OCI-LY1 (cell line): ENCODE measurements at regions not wholly inside any gene's neighbourhood (a gene's known extent, or its start where the extent isn't known, plus 50 kb on each side); places are given as distances from the start of the nearest gene placed in this dataset.

Experiments
- H2AFZ ChIP-seq: fragments of 200-600 bp; sonication (generic), shearing (Covaris generic); 2 replicates; pipeline ENCODE4 v1.6.0; 2014; ENCODE audit warnings: antibody characterized with exemption, mild to moderate bottlenecking, low read length
- H3F3A ChIP-seq: fragments of 200-600 bp; sonication (generic), shearing (Covaris generic); 2 replicates; pipeline ENCODE4 v1.6.0; 2014; ENCODE audit warnings: mild to moderate bottlenecking, antibody characterized with exemption, low read length, moderate library complexity; ENCODE audit not compliant: insufficient read depth
- H3K27ac ChIP-seq: fragments of 200-600 bp; sonication (generic); 2 replicates; pipeline ENCODE4 v1.5.1; 2014; ENCODE audit warnings: low read length, mixed run types, mild to moderate bottlenecking, low read depth; ENCODE audit not compliant: poor library complexity, severe bottlenecking
- H3K27me3 ChIP-seq: fragments of 200-600 bp; sonication (generic); 2 replicates; pipeline ENCODE4 v1.6.0; 2014; ENCODE audit warnings: antibody characterized with exemption, mild to moderate bottlenecking, low read length, moderate library complexity; ENCODE audit not compliant: insufficient read depth
- H3K36me3 ChIP-seq: fragments of 200-600 bp; sonication (generic); 2 replicates; pipeline ENCODE4 v1.6.1; 2014; ENCODE audit warnings: mild to moderate bottlenecking, antibody characterized with exemption, low read length, moderate library complexity, mixed read lengths; ENCODE audit not compliant: insufficient read depth
- H3K4me1 ChIP-seq: fragments of 200-600 bp; sonication (generic); 2 replicates; pipeline ENCODE4 v1.5.1; 2014; ENCODE audit warnings: mild to moderate bottlenecking, low read length, moderate library complexity; ENCODE audit not compliant: insufficient read depth, severe bottlenecking
- H3K4me2 ChIP-seq: fragments of 200-600 bp; sonication (generic), shearing (Covaris generic); 2 replicates; pipeline ENCODE4 v1.6.1; 2014; ENCODE audit warnings: low read length
- H3K4me3 ChIP-seq: fragments of 200-600 bp; sonication (generic); 2 replicates; pipeline ENCODE4 v1.5.1; 2014; ENCODE audit warnings: low read length, low read depth, mild to moderate bottlenecking, mixed read lengths; ENCODE audit not compliant: poor library complexity, severe bottlenecking
- H3K79me2 ChIP-seq: fragments of 200-600 bp; shearing (Covaris generic); 2 replicates; pipeline ENCODE4 v1.6.1; 2016; ENCODE audit warnings: mixed run types, low read length, mixed read lengths; ENCODE audit not compliant: insufficient read depth
- H3K9ac ChIP-seq: fragments of 200-600 bp; sonication (generic), shearing (Covaris generic); 2 replicates; pipeline ENCODE4 v1.6.1; 2014; ENCODE audit warnings: mild to moderate bottlenecking, low read length, mixed read lengths
- H3K9me2 ChIP-seq: fragments of 200-600 bp; sonication (generic), shearing (Covaris generic); 2 replicates; pipeline ENCODE4 v1.6.1; 2014; ENCODE audit warnings: low read depth, mild to moderate bottlenecking, low read length, mixed read lengths
- H3K9me3 ChIP-seq: fragments of 200-600 bp; shearing (Covaris generic); 2 replicates; pipeline ENCODE4 v1.6.1; 2014; ENCODE audit warnings: low read length, mixed read lengths
- H4K20me1 ChIP-seq: fragments of 200-600 bp; sonication (generic), shearing (Covaris generic); 2 replicates; pipeline ENCODE4 v1.6.0; 2016; ENCODE audit warnings: mild to moderate bottlenecking, low read length; ENCODE audit not compliant: insufficient read depth
- EZH2 ChIP-seq: fragments of 200-600 bp; sonication (generic), shearing (Covaris generic); IDR thresholded peaks from 2 replicates; pipeline ENCODE4 v1.8.0; 2017; ENCODE audit warnings: borderline replicate concordance, mixed run types, mild to moderate bottlenecking, antibody characterized with exemption, low read length, moderate library complexity, mixed read lengths
- TF ChIP-seq, protein P1 (sequence below): fragments of 200-600 bp; sonication (generic), shearing (Covaris generic); IDR thresholded peaks from 2 replicates; pipeline ENCODE4 v1.5.1; 2017; ENCODE audit warnings: mild to moderate bottlenecking, antibody characterized with exemption, low read length, moderate library complexity, mixed read lengths

DNA sequence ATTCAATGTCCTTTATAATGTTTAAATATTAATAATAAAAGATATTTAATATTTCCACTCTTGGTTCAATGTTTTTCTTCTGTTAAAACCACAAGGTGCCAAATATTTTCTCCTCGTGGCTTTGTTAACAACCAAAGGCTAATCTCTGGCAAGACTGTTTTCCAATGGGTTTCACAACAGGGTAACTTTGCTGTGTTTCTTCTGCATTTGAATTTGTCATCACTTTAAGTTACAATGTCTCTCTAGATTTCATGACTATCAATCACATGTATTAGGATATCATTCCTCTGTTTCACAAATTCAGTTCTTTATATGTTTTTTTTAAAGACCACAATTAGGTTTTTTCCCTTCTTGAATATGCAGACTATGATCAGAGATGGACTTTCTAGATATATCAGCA is 469.8 kb upstream of the ACVR2A start:
- Histone ChIP-seq H3K9me3 (no peaks in the 10 kb centered on the region), H3F3A (no peaks in the 10 kb centered on the region), H3K9ac (no peak overlapping the region), H3K4me3 (no peak overlapping the region), H3K27ac (no peak overlapping the region), H3K27me3 (no peaks in the 10 kb centered on the region), H3K4me2 (no peak overlapping the region), H3K4me1 (no peaks in the 10 kb centered on the region), H4K20me1 (no peaks in the 10 kb centered on the region), H3K9me2 (no peaks in the 10 kb centered on the region), H3K36me3 (no peaks in the 10 kb centered on the region), H3K79me2 (no peaks in the 10 kb centered on the region), H2AFZ (no peak overlapping the region)
- TF ChIP-seq, protein P1, sequence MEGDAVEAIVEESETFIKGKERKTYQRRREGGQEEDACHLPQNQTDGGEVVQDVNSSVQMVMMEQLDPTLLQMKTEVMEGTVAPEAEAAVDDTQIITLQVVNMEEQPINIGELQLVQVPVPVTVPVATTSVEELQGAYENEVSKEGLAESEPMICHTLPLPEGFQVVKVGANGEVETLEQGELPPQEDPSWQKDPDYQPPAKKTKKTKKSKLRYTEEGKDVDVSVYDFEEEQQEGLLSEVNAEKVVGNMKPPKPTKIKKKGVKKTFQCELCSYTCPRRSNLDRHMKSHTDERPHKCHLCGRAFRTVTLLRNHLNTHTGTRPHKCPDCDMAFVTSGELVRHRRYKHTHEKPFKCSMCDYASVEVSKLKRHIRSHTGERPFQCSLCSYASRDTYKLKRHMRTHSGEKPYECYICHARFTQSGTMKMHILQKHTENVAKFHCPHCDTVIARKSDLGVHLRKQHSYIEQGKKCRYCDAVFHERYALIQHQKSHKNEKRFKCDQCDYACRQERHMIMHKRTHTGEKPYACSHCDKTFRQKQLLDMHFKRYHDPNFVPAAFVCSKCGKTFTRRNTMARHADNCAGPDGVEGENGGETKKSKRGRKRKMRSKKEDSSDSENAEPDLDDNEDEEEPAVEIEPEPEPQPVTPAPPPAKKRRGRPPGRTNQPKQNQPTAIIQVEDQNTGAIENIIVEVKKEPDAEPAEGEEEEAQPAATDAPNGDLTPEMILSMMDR = no peak
- no peak for TF ChIP-seq EZH2

DNA sequence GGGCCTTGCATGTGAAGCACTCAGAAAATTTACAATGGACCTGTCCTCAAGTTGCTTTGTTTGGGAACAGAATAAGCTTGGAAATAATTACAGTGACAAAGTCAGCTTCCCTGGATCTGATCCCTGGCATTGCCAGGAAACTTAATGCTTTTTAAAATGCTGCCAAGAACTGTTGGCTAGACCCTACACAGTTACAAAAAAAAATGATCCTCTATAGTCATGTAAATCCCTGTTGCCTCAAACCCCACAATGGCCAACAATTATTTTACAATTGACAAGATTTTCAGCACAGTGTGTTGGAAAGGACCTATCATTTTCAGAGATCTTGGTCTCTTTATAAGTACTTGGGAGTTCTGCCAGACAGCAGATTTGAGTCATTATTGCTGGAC is 470.4 kb upstream of the ACVR2A start:
- no peaks in the 10 kb centered on the region for H3F3A ChIP-seq
- H3K4me2 ChIP-seq = no peak overlapping the region

DNA sequence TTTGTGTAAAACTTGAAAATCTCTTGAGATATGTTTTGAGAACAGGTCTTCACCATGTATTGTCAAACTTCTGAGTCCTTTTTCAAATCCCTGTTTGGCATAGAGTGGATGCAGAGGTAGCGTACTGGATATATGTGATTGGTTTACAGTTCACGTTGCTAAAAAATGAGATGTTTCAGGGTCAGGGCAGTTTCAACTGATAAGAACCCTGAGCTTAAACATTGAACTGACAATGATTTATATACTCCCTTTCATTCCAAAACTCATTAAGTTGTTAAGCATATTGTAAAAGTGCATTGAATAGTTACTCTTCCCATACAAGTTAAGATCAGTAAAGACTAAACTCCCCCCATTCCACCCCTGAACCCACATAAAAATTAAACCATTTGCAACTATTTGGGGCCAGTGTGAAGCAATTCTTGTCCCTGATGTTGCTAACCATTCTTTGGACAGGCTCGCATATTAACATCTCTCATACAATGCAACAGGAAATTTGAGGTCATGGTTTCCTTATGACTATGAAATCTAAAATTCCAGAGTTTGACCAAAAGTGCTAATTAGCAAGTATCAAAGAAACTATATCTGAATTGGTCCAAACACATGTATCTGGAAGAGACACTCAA is 470.9 kb upstream of the ACVR2A start:
- Histone ChIP-seq H3K4me2 (no peak overlapping the region), H3K27me3 (no peaks in the 10 kb centered on the region), H3K4me3 (no peak overlapping the region), H3K9ac (no peak overlapping the region), H3K79me2 (no peaks in the 10 kb centered on the region), H3K27ac (no peak overlapping the region), H3F3A (no peaks in the 10 kb centered on the region), H3K9me3 (no peaks in the 10 kb centered on the region), H2AFZ (no peak overlapping the region), H3K9me2 (no peaks in the 10 kb centered on the region), H3K36me3 (no peaks in the 10 kb centered on the region), H3K4me1 (no peaks in the 10 kb centered on the region), H4K20me1 (no peaks in the 10 kb centered on the region)
- TF ChIP-seq, protein P1 = no peak
- TF ChIP-seq EZH2 = no peak

More for the DNA sequence above, 470.4 kb upstream of the ACVR2A start:
- Histone ChIP-seq H4K20me1 (no peaks in the 10 kb centered on the region), H3K9me3 (no peaks in the 10 kb centered on the region), H3K9ac (no peak overlapping the region), H3K79me2 (no peaks in the 10 kb centered on the region), H3K36me3 (no peaks in the 10 kb centered on the region), H3K27ac (no peak overlapping the region), H3K4me1 (no peaks in the 10 kb centered on the region), H3K4me3 (no peak overlapping the region), H3K27me3 (no peaks in the 10 kb centered on the region), H3K9me2 (no peaks in the 10 kb centered on the region), H2AFZ (no peak overlapping the region)
- no peak for TF ChIP-seq EZH2

DNA sequence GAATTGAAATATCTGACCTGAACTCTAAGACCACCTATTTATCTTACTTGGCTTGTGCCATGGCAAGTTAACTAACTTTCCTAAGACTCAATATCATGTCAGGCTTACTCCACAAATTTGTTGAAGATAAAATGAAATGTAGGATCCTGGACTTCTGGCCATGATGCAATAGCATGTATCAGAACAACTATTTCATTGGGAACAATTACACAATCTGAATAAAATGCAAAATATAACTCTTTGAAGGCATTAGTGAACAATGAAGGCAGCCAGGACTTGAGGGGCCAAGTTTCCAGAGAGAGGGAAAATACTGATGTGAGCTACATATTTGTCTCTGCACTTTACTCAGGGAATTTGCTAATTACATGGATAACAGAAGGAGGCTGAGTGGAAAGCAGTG is 476.5 kb upstream of the ACVR2A start:
- Histone ChIP-seq H3K9me3 (no peaks in the 10 kb centered on the region), H3K27me3 (no peaks in the 10 kb centered on the region), H3K27ac (no peak overlapping the region), H3K36me3 (no peaks in the 10 kb centered on the region), H2AFZ (no peak overlapping the region), H3K9me2 (no peaks in the 10 kb centered on the region), H3K4me1 (peaks cover 8% of the 10 kb centered on the region), H3K4me3 (no peak overlapping the region), H3K79me2 (no peaks in the 10 kb centered on the region), H4K20me1 (no peaks in the 10 kb centered on the region), H3K9ac (no peak overlapping the region), H3F3A (no peaks in the 10 kb centered on the region), H3K4me2 (no peak overlapping the region)
- TF ChIP-seq, protein P1 = no peak
- TF ChIP-seq EZH2 = no peak
